ENCODE measurements at regions not wholly inside any gene's neighbourhood (a gene's known extent, or its start where the extent isn't known, plus 50 kb on each side); places are given as distances from the start of the nearest gene placed in this dataset.
"Not testable (repeated sequence)": the region's sequence is repeated elsewhere in the genome, so short reads cannot be mapped to it uniquely, and the experiment has no call there.

GRCh38 chr6:111925296-111925695, 52.0 kb upstream of the FYN start:
- no peak for DNase-seq (ENCODE audit: low read depth in 3 of 3)

GRCh38 chr6:111926731-111927302, 53.6 kb upstream of the FYN start:
- no peak for DNase-seq (ENCODE audit: low read depth in 3 of 3)

- DNase-seq (ENCODE audit: low read depth in 3 of 3): no peak
Measured at GRCh38 chr6:111927321-111927720, 54.1 kb upstream of the FYN start.

GRCh38 chr6:111928139-111928538, 54.9 kb upstream of the FYN start:
- DNase-seq (ENCODE audit: low read depth in 3 of 3): no peak

GRCh38 chr6:111934611-111935010, 61.4 kb upstream of the FYN start:
- DNase-seq (ENCODE audit: low read depth in 3 of 3): not testable (repeated sequence)

- DNase-seq (ENCODE audit: low read depth in 3 of 3): no peak
Measured at GRCh38 chr6:111936718-111937117, 63.5 kb upstream of the FYN start.

GRCh38 chr6:111938710-111939109, 65.5 kb upstream of the FYN start:
- DNase-seq (ENCODE audit: low read depth in 3 of 3): no peak

GRCh38 chr6:111939902-111940301, 66.7 kb upstream of the FYN start:
- DNase-seq (ENCODE audit: low read depth in 3 of 3): no peak

- no peak for DNase-seq (ENCODE audit: low read depth in 3 of 3)
Measured at GRCh38 chr6:111940801-111941200, 67.5 kb upstream of the FYN start.

GRCh38 chr6:111941686-111942330, 68.6 kb upstream of the FYN start:
- no peak for DNase-seq (ENCODE audit: low read depth in 3 of 3)

GRCh38 chr6:111942561-111942960, 69.3 kb upstream of the FYN start:
- DNase-seq (ENCODE audit: low read depth in 3 of 3): no peak

GRCh38 chr6:111943266-111943665, 70.0 kb upstream of the FYN start:
- DNase-seq (ENCODE audit: low read depth in 3 of 3): no peak

- DNase-seq (ENCODE audit: low read depth in 3 of 3): no peak
Measured at GRCh38 chr6:111943726-111944125, 70.5 kb upstream of the FYN start.

GRCh38 chr6:111944541-111944940, 71.3 kb upstream of the FYN start:
- DNase-seq (ENCODE audit: low read depth in 3 of 3): no peak

GRCh38 chr6:111949546-111949945, 76.3 kb upstream of the FYN start:
- no peak for DNase-seq (ENCODE audit: low read depth in 3 of 3)

- not testable (repeated sequence) for DNase-seq (ENCODE audit: low read depth in 3 of 3)
Measured at GRCh38 chr6:111949984-111950383, 76.7 kb upstream of the FYN start.

GRCh38 chr6:111950661-111951496, 77.6 kb upstream of the FYN start:
- DNase-seq (ENCODE audit: low read depth in 3 of 3): no peak

- DNase-seq (ENCODE audit: low read depth in 3 of 3): no peak
Measured at GRCh38 chr6:111951497-111952085, 78.3 kb upstream of the FYN start.

GRCh38 chr6:111952274-111952673, 79.0 kb upstream of the FYN start:
- DNase-seq (ENCODE audit: low read depth in 3 of 3): no peak

- no peak for DNase-seq (ENCODE audit: low read depth in 3 of 3)
Measured at GRCh38 chr6:111952821-111953540, 79.7 kb upstream of the FYN start.

GRCh38 chr6:111956098-111956497, 82.8 kb upstream of the FYN start:
- no peak for DNase-seq (ENCODE audit: low read depth in 3 of 3)
